IMR-90 (cell line): ENCODE measurements at regions not wholly inside any gene's neighbourhood (a gene's known extent, or its start where the extent isn't known, plus 50 kb on each side); places are given as distances from the start of the nearest gene placed in this dataset.

Experiments used
- ATAC-seq: fragments of 200-7000 bp; cut with Tn5 transposase; 2 replicates; pipeline ENCODE4 v1.9.1; 2020; ENCODE audit warnings: low read depth, mild to moderate bottlenecking, moderate library complexity
- BruUV-seq: library from RNA; stranded (reverse); fragments of 400-500 nt; replicated peaks from 2 replicates; lab custom pipeline; 2021; lab: Mats Ljungman, UMichigan
- CTCF ChIA-PET: fragments of 300-600 bp; formaldehyde crosslinking; extraction: SDS; loops from one replicate; lab custom pipeline; 2021; ENCODE audit warnings: antibody characterized with exemption; lab: Yijun Ruan, JAX
- POLR2A ChIA-PET: fragments of 300-600 bp; sonication (Branson Sonifier 250); formaldehyde crosslinking; loops from one replicate; lab custom pipeline; 2022; ENCODE audit warnings: antibody characterized with exemption; ENCODE audit not compliant: unreplicated experiment; lab: Charles Lee
- DNase-seq: peaks from one replicate; pipeline ENCODE4 v3.0.0; 2013
- H2AFZ ChIP-seq: replicated peaks from 2 replicates; pipeline ENCODE3; 2013; ENCODE audit warnings: low read length, mild to moderate bottlenecking; ENCODE audit not compliant: poor library complexity
- H2AK5ac ChIP-seq: 2 replicates; pipeline ENCODE4 v1.6.1; 2013; ENCODE audit warnings: low read depth, low read length, inconsistent platforms
- H2AK9ac ChIP-seq: replicated peaks from 2 replicates; pipeline ENCODE3; 2013; ENCODE audit warnings: mild to moderate bottlenecking, low read depth, low read length, moderate library complexity; ENCODE audit not compliant: poor library complexity
- H2BK120ac ChIP-seq: 2 replicates; pipeline ENCODE4 v1.6.1; 2013; ENCODE audit warnings: low read depth, low read length, inconsistent platforms
- H2BK15ac ChIP-seq: 3 replicates; pipeline ENCODE4 v1.6.1; 2013; ENCODE audit warnings: low read depth, low read length, inconsistent platforms
- H2BK20ac ChIP-seq: 2 replicates; pipeline ENCODE4 v1.6.1; 2013; ENCODE audit warnings: low read depth, mild to moderate bottlenecking, inconsistent platforms, low read length, moderate library complexity
- H2BK5ac ChIP-seq: 2 replicates; pipeline ENCODE4 v1.6.1; 2013; ENCODE audit warnings: mild to moderate bottlenecking, low read depth, low read length, inconsistent platforms; ENCODE audit not compliant: poor library complexity, severe bottlenecking
- H3K14ac ChIP-seq: replicated peaks from 2 replicates; pipeline ENCODE4 v1.6.1; 2013; ENCODE audit warnings: low read depth, low read length, inconsistent platforms
- H3K18ac ChIP-seq: 2 replicates; pipeline ENCODE4 v1.6.1; 2013; ENCODE audit warnings: low read depth, low read length, control low read depth
- H3K23ac ChIP-seq: 2 replicates; pipeline ENCODE4 v1.6.1; 2013; ENCODE audit warnings: low read depth, low read length, inconsistent platforms
- H3K27ac ChIP-seq: 2 replicates; pipeline ENCODE4 v1.5.1; 2013; ENCODE audit warnings: mild to moderate bottlenecking, control low read depth, low read length; ENCODE audit not compliant: insufficient read depth
- H3K27me3 ChIP-seq: 2 replicates; pipeline ENCODE4 v1.6.1; 2013; ENCODE audit warnings: low read length; ENCODE audit not compliant: control insufficient read depth, insufficient read depth
- H3K36me3 ChIP-seq: 2 replicates; pipeline ENCODE4 v1.6.1; 2013; ENCODE audit warnings: low read length, mixed read lengths; ENCODE audit not compliant: control insufficient read depth, insufficient read depth
- H3K4ac ChIP-seq: 2 replicates; pipeline ENCODE4 v1.6.1; 2013; ENCODE audit warnings: low read depth, low read length, inconsistent platforms
- H3K4me1 ChIP-seq: 2 replicates; pipeline ENCODE4 v1.6.1; 2013; ENCODE audit warnings: low read length, mixed read lengths; ENCODE audit not compliant: control insufficient read depth, insufficient read depth
- H3K4me2 ChIP-seq: 2 replicates; pipeline ENCODE4 v1.6.1; 2013; ENCODE audit warnings: low read depth, mild to moderate bottlenecking, control low read depth, low read length, moderate library complexity
- H3K4me3 ChIP-seq: 2 replicates; pipeline ENCODE4 v1.5.1; 2013; ENCODE audit warnings: low read depth, mild to moderate bottlenecking, control low read depth, low read length, moderate library complexity; ENCODE audit not compliant: insufficient read depth
- H3K56ac ChIP-seq: 2 replicates; pipeline ENCODE4 v1.6.1; 2013; ENCODE audit warnings: low read length, inconsistent platforms; ENCODE audit not compliant: insufficient read depth; ENCODE audit errors: extremely low read depth
- H3K79me1 ChIP-seq, 2 experiments: 2 replicates each; pipeline ENCODE4 v1.6.1; 2013; ENCODE audit warnings: low read length in 2 of 2, inconsistent platforms in 1 of 2, low read depth in 1 of 2
- H3K9ac ChIP-seq: 2 replicates; pipeline ENCODE4 v1.6.1; 2013; ENCODE audit warnings: low read depth, low read length, control low read depth
- H3K9me1 ChIP-seq: 2 replicates; pipeline ENCODE4 v1.6.1; 2013; ENCODE audit warnings: low read length, inconsistent platforms; ENCODE audit not compliant: insufficient read depth
- H3K9me3 ChIP-seq: 2 replicates; pipeline ENCODE4 v1.6.1; 2013; ENCODE audit warnings: low read length; ENCODE audit not compliant: control insufficient read depth, insufficient read depth
- H4K20me1 ChIP-seq: 2 replicates; pipeline ENCODE4 v1.6.1; 2013; ENCODE audit warnings: low read length, inconsistent platforms; ENCODE audit not compliant: insufficient read depth
- H4K5ac ChIP-seq: 2 replicates; pipeline ENCODE4 v1.6.1; 2013; ENCODE audit warnings: mild to moderate bottlenecking, low read depth, low read length, control low read depth
- H4K8ac ChIP-seq, 2 experiments: 2 replicates each; pipeline ENCODE4 v1.6.1; 2013; ENCODE audit warnings: low read depth in 2 of 2, low read length in 2 of 2, control low read depth in 1 of 2, inconsistent platforms in 1 of 2
- H4K91ac ChIP-seq: 2 replicates; pipeline ENCODE4 v1.6.1; 2013; ENCODE audit warnings: low read depth, low read length, inconsistent platforms; ENCODE audit not compliant: insufficient read depth
- BHLHE40 ChIP-seq: fragments of 150-350 bp; IDR thresholded peaks from 2 replicates; pipeline ENCODE4 v1.6.1; 2016; ENCODE audit warnings: mild to moderate bottlenecking, low read depth, low read length
- CEBPB ChIP-seq: IDR thresholded peaks from 2 replicates; pipeline ENCODE4 v1.6.1; 2012; ENCODE audit warnings: low read depth, low read length, improper control_type of control experiment
- CHD1 ChIP-seq: IDR thresholded peaks from 2 replicates; pipeline ENCODE4 v1.6.1; 2012; ENCODE audit warnings: low read depth, low read length, improper control_type of control experiment
- CTCF ChIP-seq: conservative IDR thresholded peaks from 2 replicates; pipeline ENCODE4 v1.5.1; 2012; ENCODE audit warnings: mild to moderate bottlenecking, low read depth, low read length, improper control_type of control experiment
- FOS ChIP-seq: fragments of 150-350 bp; IDR thresholded peaks from 2 replicates; pipeline ENCODE4 v1.6.1; 2016; ENCODE audit warnings: low read depth, low read length
- MAFK ChIP-seq: IDR thresholded peaks from 2 replicates; pipeline ENCODE4 v1.6.1; 2012; ENCODE audit warnings: low read depth, low read length, improper control_type of control experiment
- MAZ ChIP-seq: IDR thresholded peaks from 2 replicates; pipeline ENCODE4 v1.6.1; 2012; ENCODE audit warnings: low read depth, mild to moderate bottlenecking, low read length, improper control_type of control experiment, moderate library complexity, borderline replicate concordance
- MXI1 ChIP-seq: IDR thresholded peaks from 2 replicates; pipeline ENCODE4 v1.6.1; 2012; ENCODE audit warnings: low read depth, mild to moderate bottlenecking, low read length, moderate library complexity, borderline replicate concordance
- NFE2L2 ChIP-seq: fragments of 150-350 bp; IDR thresholded peaks from 2 replicates; pipeline ENCODE4 v1.6.1; 2016; ENCODE audit warnings: low read depth, mild to moderate bottlenecking, low read length
- POLR2A ChIP-seq: IDR thresholded peaks from 2 replicates; pipeline ENCODE4 v1.6.1; 2012; ENCODE audit warnings: mild to moderate bottlenecking, low read depth, low read length
- RAD21 ChIP-seq: IDR thresholded peaks from 2 replicates; pipeline ENCODE4 v1.6.1; 2012; ENCODE audit warnings: low read length, improper control_type of control experiment
- RCOR1 ChIP-seq: IDR thresholded peaks from 2 replicates; pipeline ENCODE4 v1.6.1; 2012; ENCODE audit warnings: mild to moderate bottlenecking, low read length, improper control_type of control experiment; ENCODE audit not compliant: insufficient replicate concordance
- RFX5 ChIP-seq: IDR thresholded peaks from 2 replicates; pipeline ENCODE4 v1.8.0; 2012; ENCODE audit warnings: low read depth, mild to moderate bottlenecking, low read length, moderate library complexity
- SMC3 ChIP-seq: fragments of 150-350 bp; IDR thresholded peaks from 2 replicates; pipeline ENCODE4 v1.6.1; 2016; ENCODE audit warnings: low read depth, mild to moderate bottlenecking, antibody characterized with exemption, low read length, moderate library complexity
- WGBS, 2 experiments: methylation state at CpG; one replicate each; pipeline versions ENCODE4 v1.1.5 to v1.1.7; 2013; ENCODE audit warnings: missing lambda C conversion rate in 2 of 2; ENCODE audit not compliant: insufficient read length in 1 of 2; ENCODE audit errors: extremely low coverage in 2 of 2; 5-methylcytosine and 5-hydroxymethylcytosine counted together
- dilution Hi-C: fragments of 300-500 bp; cut with HindIII; formaldehyde crosslinking; loops from one replicate; pipeline ENCODE4 v1.14.3; 2018; ENCODE audit warnings: low sequenced_read_pairs; ENCODE audit not compliant: unreplicated experiment
- in situ Hi-C: fragments of 300-500 bp; cut with MboI; formaldehyde crosslinking; loops from 3 replicates; pipeline ENCODE4 v1.14.3; 2019; ENCODE audit warnings: low sequenced_read_pairs, inconsistent platforms, mixed read lengths
- intact Hi-C: fragments of 100-400 bp; cut with micrococcal nuclease; formaldehyde crosslinking; loops from 2 replicates; pipeline ENCODE4 v1.10.0; 2022
- TF ChIP-seq, protein P1 (sequence below): fragments of 150-350 bp; IDR thresholded peaks from 2 replicates; pipeline ENCODE4 v1.6.1; 2016; ENCODE audit warnings: low read depth, mild to moderate bottlenecking, low read length, moderate library complexity, borderline replicate concordance
- TF ChIP-seq, protein P2 (sequence below): fragments of 150-350 bp; IDR thresholded peaks from 2 replicates; pipeline ENCODE4 v1.6.1; 2017; ENCODE audit warnings: mild to moderate bottlenecking, antibody characterized with exemption, low read length, low read depth

GRCh38 chr6:167232356-167232755 is 58.8 kb upstream of the UNC93A start:
- Histone ChIP-seq H2BK5ac (no peak overlapping the region), H3K79me1 (no peaks in the 10 kb centered on the region), H4K91ac (no peak overlapping the region), H3K4me3 (no peak overlapping the region), H3K4me1 (no peaks in the 10 kb centered on the region), H2AK9ac (no peak overlapping the region), H3K9me3 (peaks cover 12% of the 10 kb centered on the region), H2BK20ac (no peak overlapping the region), H3K4me2 (no peak overlapping the region), H3K18ac (no peak overlapping the region), H3K27ac (no peak overlapping the region), H4K8ac (no peak overlapping the region), H3K27me3 (no peaks in the 10 kb centered on the region), H2AK5ac (no peak overlapping the region), H2BK15ac (no peak overlapping the region), H3K14ac (no peak overlapping the region), H3K23ac (no peak overlapping the region), H4K5ac (no peak overlapping the region), H3K9ac (no peak overlapping the region), H2BK120ac (no peak overlapping the region), H3K9me1 (no peaks in the 10 kb centered on the region), H4K20me1 (no peaks in the 10 kb centered on the region), H3K4ac (no peak overlapping the region), H3K36me3 (no peaks in the 10 kb centered on the region), H3K56ac (no peak overlapping the region), H2AFZ (no peak overlapping the region)
- in situ Hi-C loops = no loop called here
- intact Hi-C loops = no loop called here
- ChIA-PET CTCF (no interaction called here), POLR2A (no interaction called here)
- BruUV-seq = no TSS peak
- no CpG with 5 or more reads among the region's 3 CpGs for WGBS, 2 experiments
- TF ChIP-seq SMC3 (no peak), MAFK (no peak), BHLHE40 (no peak), NFE2L2 (no peak), RAD21 (no peak), MAZ (no peak), CTCF (no peak), MXI1 (no peak), RFX5 (no peak), CEBPB (no peak), RCOR1 (no peak), POLR2A (no peak), CHD1 (no peak), FOS (no peak)
- TF ChIP-seq, protein P1, sequence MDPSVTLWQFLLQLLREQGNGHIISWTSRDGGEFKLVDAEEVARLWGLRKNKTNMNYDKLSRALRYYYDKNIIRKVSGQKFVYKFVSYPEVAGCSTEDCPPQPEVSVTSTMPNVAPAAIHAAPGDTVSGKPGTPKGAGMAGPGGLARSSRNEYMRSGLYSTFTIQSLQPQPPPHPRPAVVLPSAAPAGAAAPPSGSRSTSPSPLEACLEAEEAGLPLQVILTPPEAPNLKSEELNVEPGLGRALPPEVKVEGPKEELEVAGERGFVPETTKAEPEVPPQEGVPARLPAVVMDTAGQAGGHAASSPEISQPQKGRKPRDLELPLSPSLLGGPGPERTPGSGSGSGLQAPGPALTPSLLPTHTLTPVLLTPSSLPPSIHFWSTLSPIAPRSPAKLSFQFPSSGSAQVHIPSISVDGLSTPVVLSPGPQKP = no peak
- TF ChIP-seq, protein P2, sequence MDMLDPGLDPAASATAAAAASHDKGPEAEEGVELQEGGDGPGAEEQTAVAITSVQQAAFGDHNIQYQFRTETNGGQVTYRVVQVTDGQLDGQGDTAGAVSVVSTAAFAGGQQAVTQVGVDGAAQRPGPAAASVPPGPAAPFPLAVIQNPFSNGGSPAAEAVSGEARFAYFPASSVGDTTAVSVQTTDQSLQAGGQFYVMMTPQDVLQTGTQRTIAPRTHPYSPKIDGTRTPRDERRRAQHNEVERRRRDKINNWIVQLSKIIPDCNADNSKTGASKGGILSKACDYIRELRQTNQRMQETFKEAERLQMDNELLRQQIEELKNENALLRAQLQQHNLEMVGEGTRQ = no peak
- DNase-seq (no peak), ATAC-seq (no peak)
- dilution Hi-C loops = no loop called here
